Tibial nerve (tissue), 3 donors: ENCODE measurements at regions not wholly inside any gene's neighbourhood (a gene's known extent, or its start where the extent isn't known, plus 50 kb on each side); places are given as distances from the start of the nearest gene placed in this dataset.

Experiments
- POLR2A ChIP-seq, 2 donors: fragments of 450-650 bp; IDR thresholded peaks; one replicate each; pipeline ENCODE4 v1.6.1; 2017; ENCODE audit warnings: antibody characterized with exemption in 2 of 2, mild to moderate bottlenecking in 2 of 2, moderate library complexity in 2 of 2
- TF ChIP-seq, protein P1 (sequence below), 5 experiments: fragments of 200-600 bp in 3 of 5; fragments of 450-650 bp in 2 of 5; sonication (generic) in 3 of 5; IDR thresholded peaks; one replicate each; pipeline ENCODE4 v1.5.1; 2016 to 2019; ENCODE audit warnings: antibody characterized with exemption in 5 of 5, mild to moderate bottlenecking in 3 of 5, moderate library complexity in 2 of 5

GRCh38 chr15:98289747-98290146, 329.2 kb downstream of the ARRDC4 start:
- TF ChIP-seq, protein P1, sequence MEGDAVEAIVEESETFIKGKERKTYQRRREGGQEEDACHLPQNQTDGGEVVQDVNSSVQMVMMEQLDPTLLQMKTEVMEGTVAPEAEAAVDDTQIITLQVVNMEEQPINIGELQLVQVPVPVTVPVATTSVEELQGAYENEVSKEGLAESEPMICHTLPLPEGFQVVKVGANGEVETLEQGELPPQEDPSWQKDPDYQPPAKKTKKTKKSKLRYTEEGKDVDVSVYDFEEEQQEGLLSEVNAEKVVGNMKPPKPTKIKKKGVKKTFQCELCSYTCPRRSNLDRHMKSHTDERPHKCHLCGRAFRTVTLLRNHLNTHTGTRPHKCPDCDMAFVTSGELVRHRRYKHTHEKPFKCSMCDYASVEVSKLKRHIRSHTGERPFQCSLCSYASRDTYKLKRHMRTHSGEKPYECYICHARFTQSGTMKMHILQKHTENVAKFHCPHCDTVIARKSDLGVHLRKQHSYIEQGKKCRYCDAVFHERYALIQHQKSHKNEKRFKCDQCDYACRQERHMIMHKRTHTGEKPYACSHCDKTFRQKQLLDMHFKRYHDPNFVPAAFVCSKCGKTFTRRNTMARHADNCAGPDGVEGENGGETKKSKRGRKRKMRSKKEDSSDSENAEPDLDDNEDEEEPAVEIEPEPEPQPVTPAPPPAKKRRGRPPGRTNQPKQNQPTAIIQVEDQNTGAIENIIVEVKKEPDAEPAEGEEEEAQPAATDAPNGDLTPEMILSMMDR (IDR thresholded peaks at IDR 0.05), result no peak
- no peak for TF ChIP-seq POLR2A (IDR thresholded peaks at IDR 0.05)
